H9 (cell line): ENCODE measurements at regions not wholly inside any gene's neighbourhood (a gene's known extent, or its start where the extent isn't known, plus 50 kb on each side); places are given as distances from the start of the nearest gene placed in this dataset.

Experiments
- DNase-seq: peaks from one replicate; pipeline ENCODE4 v3.0.0-alpha.2; 2017
- H2AFZ ChIP-seq: one replicate; pipeline ENCODE4 v1.6.1; 2013; ENCODE audit warnings: mild to moderate bottlenecking, low read length, control low read depth, moderate library complexity
- H2AK5ac ChIP-seq: 2 replicates; pipeline ENCODE4 v1.6.1; 2013; ENCODE audit warnings: low read length, control low read depth, mixed read lengths; ENCODE audit not compliant: insufficient read length
- H2BK120ac ChIP-seq: one replicate; pipeline ENCODE4 v1.6.1; 2013; ENCODE audit warnings: low read depth, mild to moderate bottlenecking, low read length, control low read depth, inconsistent platforms; ENCODE audit not compliant: poor library complexity, severe bottlenecking
- H2BK12ac ChIP-seq: 2 replicates; pipeline ENCODE4 v1.6.1; 2013; ENCODE audit warnings: low read length, control low read depth, mixed read lengths, low read depth; ENCODE audit not compliant: insufficient read length
- H2BK15ac ChIP-seq: 2 replicates; pipeline ENCODE4 v1.6.1; 2013; ENCODE audit warnings: low read depth, low read length, control low read depth
- H2BK20ac ChIP-seq: one replicate; pipeline ENCODE4 v1.6.1; 2013; ENCODE audit warnings: low read depth, mild to moderate bottlenecking, low read length, control low read depth, inconsistent platforms; ENCODE audit not compliant: poor library complexity, severe bottlenecking
- H2BK5ac ChIP-seq: 2 replicates; pipeline ENCODE4 v1.6.1; 2013; ENCODE audit warnings: low read length, control low read depth, mixed read lengths; ENCODE audit not compliant: insufficient read length
- H3K14ac ChIP-seq: 2 replicates; pipeline ENCODE4 v1.6.1; 2013; ENCODE audit warnings: low read length, control low read depth; ENCODE audit not compliant: insufficient read depth
- H3K18ac ChIP-seq: 2 replicates; pipeline ENCODE4 v1.6.1; 2013; ENCODE audit warnings: low read depth, mild to moderate bottlenecking, mixed read lengths, low read length, control low read depth; ENCODE audit not compliant: insufficient read length
- H3K23ac ChIP-seq: 2 replicates; pipeline ENCODE4 v1.6.1; 2013; ENCODE audit warnings: low read length, control low read depth, mixed read lengths, low read depth; ENCODE audit not compliant: insufficient read length
- H3K23me2 ChIP-seq: 2 replicates; pipeline ENCODE4 v1.6.1; 2013; ENCODE audit warnings: low read depth, mild to moderate bottlenecking, mixed read lengths, low read length, control low read depth; ENCODE audit not compliant: insufficient read length, poor library complexity, severe bottlenecking
- H3K27ac ChIP-seq: 2 replicates; pipeline ENCODE4 v1.5.1; 2013; ENCODE audit warnings: low read length, control low read depth, mixed read lengths, low read depth; ENCODE audit not compliant: insufficient read length
- H3K27me3 ChIP-seq: 2 replicates; pipeline ENCODE4 v1.6.1; 2013; ENCODE audit warnings: low read length, control low read depth, inconsistent platforms; ENCODE audit not compliant: insufficient read depth
- H3K4ac ChIP-seq: 2 replicates; pipeline ENCODE4 v1.6.1; 2013; ENCODE audit warnings: low read depth, mild to moderate bottlenecking, control low read depth, inconsistent platforms, low read length, moderate library complexity
- H3K4me1 ChIP-seq: 2 replicates; pipeline ENCODE4 v1.6.1; 2013; ENCODE audit warnings: low read length, control low read depth, inconsistent platforms; ENCODE audit not compliant: insufficient read depth
- H3K4me2 ChIP-seq: 2 replicates; pipeline ENCODE4 v1.6.1; 2013; ENCODE audit warnings: low read length, control low read depth, mixed read lengths; ENCODE audit not compliant: insufficient read length, insufficient read depth
- H3K56ac ChIP-seq: 2 replicates; pipeline ENCODE4 v1.6.1; 2013; ENCODE audit warnings: low read depth, mild to moderate bottlenecking, mixed read lengths, low read length, control low read depth; ENCODE audit not compliant: insufficient read length
- H3K79me1 ChIP-seq: 2 replicates; pipeline ENCODE4 v1.6.1; 2013; ENCODE audit warnings: low read depth, mild to moderate bottlenecking, moderate library complexity, low read length, control low read depth, inconsistent platforms; ENCODE audit not compliant: insufficient read depth, poor library complexity, severe bottlenecking
- H3K79me2 ChIP-seq: 2 replicates; pipeline ENCODE4 v1.6.1; 2013; ENCODE audit warnings: low read length, control low read depth, inconsistent platforms; ENCODE audit not compliant: insufficient read depth
- H3K9ac ChIP-seq: 2 replicates; pipeline ENCODE4 v1.6.1; 2013; ENCODE audit warnings: low read length, control low read depth, mixed read lengths; ENCODE audit not compliant: insufficient read length; ENCODE audit errors: extremely low read depth
- H3K9me3 ChIP-seq: one replicate; pipeline ENCODE4 v1.6.1; 2013; ENCODE audit warnings: low read depth, low read length, inconsistent platforms; ENCODE audit not compliant: control insufficient read depth
- H3T11ph ChIP-seq: one replicate; pipeline ENCODE4 v1.6.1; 2013; ENCODE audit warnings: mild to moderate bottlenecking, low read length, control low read depth, inconsistent platforms
- H4K20me1 ChIP-seq: one replicate; pipeline ENCODE4 v1.6.1; 2013; ENCODE audit not compliant: control insufficient read depth, insufficient read length, insufficient read depth
- H4K5ac ChIP-seq: 2 replicates; pipeline ENCODE4 v1.6.1; 2013; ENCODE audit warnings: low read depth, mild to moderate bottlenecking, mixed read lengths, low read length, control low read depth; ENCODE audit not compliant: insufficient read length
- H4K8ac ChIP-seq: replicated peaks from 2 replicates; pipeline ENCODE4 v1.6.1; 2013; ENCODE audit warnings: low read length, control low read depth, mixed read lengths, low read depth; ENCODE audit not compliant: insufficient read length
- H4K91ac ChIP-seq: 2 replicates; pipeline ENCODE4 v1.6.1; 2013; ENCODE audit warnings: low read depth, mild to moderate bottlenecking, moderate library complexity, mixed read lengths, low read length, control low read depth; ENCODE audit not compliant: insufficient read length
- H3K27ac Mint-ChIP-seq, 3 experiments: 2 replicates in 2 of 3; 3 replicates in 1 of 3; pipeline ENCODE4 v1.8.0; 2020 to 2021; ENCODE audit warnings: mixed read lengths in 3 of 3, mild to moderate bottlenecking in 1 of 3, moderate library complexity in 1 of 3
- H3K27me3 Mint-ChIP-seq: 2 replicates; pipeline ENCODE4 v1.8.0; 2021; ENCODE audit warnings: low read depth, mild to moderate bottlenecking, moderate library complexity, mixed read lengths
- H3K36me3 Mint-ChIP-seq, 3 experiments: 2 replicates in 2 of 3; 3 replicates in 1 of 3; pipeline ENCODE4 v1.8.0; 2020 to 2021; ENCODE audit warnings: low read depth in 3 of 3, mixed read lengths in 3 of 3; ENCODE audit not compliant: insufficient read depth in 1 of 3
- H3K4me1 Mint-ChIP-seq, 2 experiments: 2 replicates each; pipeline ENCODE4 v1.8.0; 2020; ENCODE audit warnings: mixed read lengths in 2 of 2
- H3K4me3 Mint-ChIP-seq, 2 experiments: 2 replicates in 1 of 2; 3 replicates in 1 of 2; pipeline ENCODE4 v1.8.0; 2020 to 2021; ENCODE audit warnings: mild to moderate bottlenecking in 2 of 2, mixed read lengths in 2 of 2, moderate library complexity in 1 of 2
- H3K9me3 Mint-ChIP-seq, 2 experiments: 2 replicates in 1 of 2; 3 replicates in 1 of 2; pipeline ENCODE4 v1.8.0; 2020; ENCODE audit warnings: mild to moderate bottlenecking in 2 of 2, mixed read lengths in 2 of 2, moderate library complexity in 1 of 2
- CTCF ChIP-seq: fragments of 200-600 bp; sonication (generic); conservative IDR thresholded peaks from 3 replicates; pipeline ENCODE4 v1.8.0; 2021; ENCODE audit warnings: antibody characterized with exemption, mild to moderate bottlenecking
- WGBS: extraction: QIAGEN DNeasy Blood & Tissue Kit; methylation state at CpG from one replicate; pipeline ENCODE4 v1.1.7; 2013; ENCODE audit warnings: missing lambda C conversion rate, low lambda C conversion rate, mixed read lengths; ENCODE audit not compliant: insufficient read length; ENCODE audit errors: extremely low coverage; 5-methylcytosine and 5-hydroxymethylcytosine counted together

GRCh38 chr10:36468620-36469019 is 656.8 kb upstream of the ANKRD30A start:
- no peak overlapping the region for H3K27ac ChIP-seq
- H3T11ph ChIP-seq = no peak overlapping the region
- H3K18ac ChIP-seq = no peak overlapping the region
- no peaks in the 10 kb centered on the region for H3K79me2 ChIP-seq
- H4K91ac ChIP-seq = no peak overlapping the region
- no peak overlapping the region for H3K14ac ChIP-seq
- no peak overlapping the region for H2BK20ac ChIP-seq
- no peak overlapping the region for H3K9ac ChIP-seq
- no peaks in the 10 kb centered on the region for H3K27me3 ChIP-seq
- H3K79me1 ChIP-seq = no peaks in the 10 kb centered on the region
- no peak overlapping the region for H3K27ac Mint-ChIP-seq
- no peaks in the 10 kb centered on the region for H3K4me1 ChIP-seq
- no peak overlapping the region for H4K8ac ChIP-seq
- no peak for DNase-seq
- H2BK5ac ChIP-seq = no peak overlapping the region
- H3K4ac ChIP-seq = no peak overlapping the region
- no CpG with 5 or more reads among the region's 3 CpGs for WGBS
- no peaks in the 10 kb centered on the region for H4K20me1 ChIP-seq
- H3K9me3 ChIP-seq = no peaks in the 10 kb centered on the region
- H2BK12ac ChIP-seq = no peak overlapping the region
- no peak overlapping the region for H2BK120ac ChIP-seq
- H2AK5ac ChIP-seq = no peak overlapping the region
- H3K27me3 Mint-ChIP-seq = no peaks in the 10 kb centered on the region
- TF ChIP-seq CTCF = no peak
- H3K9me3 Mint-ChIP-seq = no peaks in the 10 kb centered on the region
- no peak overlapping the region for H3K4me3 Mint-ChIP-seq
- no peak overlapping the region for H3K56ac ChIP-seq
- peaks cover 0 to 4% (median 0%) of the 10 kb centered on the region in 3 experiments; a peak in 3 of 7 replicates for H3K36me3 Mint-ChIP-seq
- no peak overlapping the region for H2AFZ ChIP-seq
- H2BK15ac ChIP-seq = no peak overlapping the region
- H3K4me1 Mint-ChIP-seq = no peaks in the 10 kb centered on the region
- no peak overlapping the region for H3K23ac ChIP-seq
- no peak overlapping the region for H3K4me2 ChIP-seq
- H4K5ac ChIP-seq = no peak overlapping the region
- H3K23me2 ChIP-seq = no peaks in the 10 kb centered on the region
